HCT116 (cell line): ENCODE measurements at regions not wholly inside any gene's neighbourhood (a gene's known extent, or its start where the extent isn't known, plus 50 kb on each side); places are given as distances from the start of the nearest gene placed in this dataset.

Experiments used
- ATAC-seq: fragments of 200-7000 bp; cut with Tn5 transposase; 2 replicates; pipeline ENCODE4 v1.9.1; 2020; ENCODE audit warnings: mild to moderate bottlenecking, moderate library complexity
- BruUV-seq: library from RNA; stranded (reverse); fragments of 400-500 nt; replicated peaks from 2 replicates; lab custom pipeline; 2021; lab: Mats Ljungman, UMichigan
- CTCF ChIA-PET: fragments of 300-600 bp; sonication (Branson Sonifier 250); formaldehyde crosslinking; loops from one replicate; lab custom pipeline; 2021; ENCODE audit warnings: antibody characterized with exemption; lab: Charles Lee
- POLR2A ChIA-PET: fragments of 300-600, 350-600 bp; sonication (Branson Sonifier 250); formaldehyde crosslinking; loops from one replicate; lab custom pipeline; 2021; ENCODE audit warnings: antibody characterized with exemption; lab: Charles Lee
- RAD21 ChIA-PET, 2 experiments: fragments of 300-600 bp; sonication (Branson Sonifier 250); formaldehyde crosslinking; loops; one replicate each; lab custom pipeline; 2023; ENCODE audit warnings: low total read pairs in 2 of 2; ENCODE audit not compliant: uncharacterized antibody in 2 of 2, unreplicated experiment in 2 of 2, low non-redundant PET in 1 of 2; lab: Charles Lee
- DNase-seq: peaks from one replicate; pipeline ENCODE4 v3.0.0-alpha.2; 2010; ENCODE audit warnings: low read depth, low spot score
- H2AFZ ChIP-seq: fragments of 200-600 bp; shearing (Covaris generic), sonication (generic); 2 replicates; pipeline ENCODE4 v1.6.1; 2017; ENCODE audit warnings: low read depth, mixed run types, mixed read lengths, antibody characterized with exemption, low read length; ENCODE audit not compliant: poor library complexity, severe bottlenecking
- H3K27ac ChIP-seq: 2 replicates; pipeline ENCODE4 v1.5.1; 2012; ENCODE audit warnings: low read depth, low read length
- H3K27me3 ChIP-seq: fragments of 200-600 bp; sonication (generic); 2 replicates; pipeline ENCODE4 v1.6.1; 2016; ENCODE audit warnings: mixed run types, low read length, mixed read lengths; ENCODE audit not compliant: insufficient read depth
- H3K36me3 ChIP-seq, 2 experiments: fragments of 200-500 bp in 1 of 2; fragments of 200-600 bp in 1 of 2; sonication (Bioruptor generic) in 1 of 2; sonication (generic) in 1 of 2; 2 replicates each; pipeline versions ENCODE4 v1.5.1 to v1.6.1; 2014 to 2016; ENCODE audit warnings: low read length in 2 of 2, inconsistent platforms in 1 of 2, mixed read lengths in 1 of 2, mixed run types in 1 of 2; ENCODE audit not compliant: insufficient read depth in 2 of 2, control insufficient read depth in 1 of 2
- H3K4me1 ChIP-seq, 2 experiments: fragments of 200-600 bp in 1 of 2; sonication (generic) in 1 of 2; 2 replicates each; pipeline versions ENCODE4 v1.5.1 to v1.6.1; 2012 to 2017; ENCODE audit warnings: low read length in 2 of 2, inconsistent platforms in 1 of 2, mild to moderate bottlenecking in 1 of 2, mixed read lengths in 1 of 2, mixed run types in 1 of 2, moderate library complexity in 1 of 2; ENCODE audit not compliant: insufficient read depth in 2 of 2, control insufficient read depth in 1 of 2
- H3K4me2 ChIP-seq: fragments of 200-600 bp; sonication (generic); 2 replicates; pipeline ENCODE4 v1.6.1; 2017; ENCODE audit warnings: mixed run types, low read length, mixed read lengths
- H3K4me3 ChIP-seq, 2 experiments: fragments of 200-600 bp in 1 of 2; sonication (generic) in 1 of 2; replicated peaks in 1 of 2; 2 replicates each; pipeline ENCODE4 v1.5.1; 2011 to 2016; ENCODE audit warnings: low read length in 2 of 2, control low read depth in 1 of 2, low read depth in 1 of 2, mild to moderate bottlenecking in 1 of 2, mixed read lengths in 1 of 2, mixed run types in 1 of 2
- H3K79me2 ChIP-seq: fragments of 200-600 bp; sonication (generic); 2 replicates; pipeline ENCODE4 v1.6.1; 2017; ENCODE audit warnings: mild to moderate bottlenecking, mixed run types, low read length, moderate library complexity, mixed read lengths; ENCODE audit not compliant: insufficient read depth
- H3K9ac ChIP-seq: fragments of 200-600 bp; sonication (generic); 2 replicates; pipeline ENCODE4 v1.6.1; 2016; ENCODE audit warnings: low read length, mixed read lengths
- H3K9me2 ChIP-seq: fragments of 200-600 bp; sonication (generic), shearing (Covaris generic); 2 replicates; pipeline ENCODE4 v1.6.1; 2017; ENCODE audit warnings: mixed run types, mild to moderate bottlenecking, moderate library complexity; ENCODE audit not compliant: insufficient read depth
- H3K9me3 ChIP-seq, 2 experiments: fragments of 200-500 bp in 1 of 2; fragments of 200-600 bp in 1 of 2; sonication (Bioruptor generic) in 1 of 2; sonication (generic) in 1 of 2; 2 replicates each; pipeline ENCODE4 v1.6.1; 2014 to 2017; ENCODE audit warnings: low read length in 2 of 2, mixed read lengths in 2 of 2, inconsistent platforms in 1 of 2, low read depth in 1 of 2, mild to moderate bottlenecking in 1 of 2, mixed run types in 1 of 2, moderate library complexity in 1 of 2; ENCODE audit not compliant: control insufficient read depth in 1 of 2, insufficient read depth in 1 of 2
- H4K20me1 ChIP-seq: fragments of 200-600 bp; sonication (generic), shearing (Covaris generic); 2 replicates; pipeline ENCODE4 v1.6.1; 2017; ENCODE audit warnings: mixed run types, mild to moderate bottlenecking, moderate library complexity; ENCODE audit not compliant: insufficient read depth
- ATF3 ChIP-seq: IDR thresholded peaks from 2 replicates; pipeline ENCODE4 v1.6.1; 2012
- CBX3 ChIP-seq: IDR thresholded peaks from 2 replicates; pipeline ENCODE4 v1.6.1; 2012; ENCODE audit warnings: low read depth
- CTCF ChIP-seq, 3 experiments: fragments of 200-600 bp in 1 of 3; sonication (generic) in 1 of 3; IDR thresholded peaks in 2 of 3; conservative IDR thresholded peaks in 1 of 3; 2 replicates each; pipeline ENCODE4 v1.5.1; 2012 to 2017; ENCODE audit warnings: low read depth in 2 of 3, low read length in 2 of 3, antibody characterized with exemption in 1 of 3, borderline replicate concordance in 1 of 3, control low read depth in 1 of 3, mild to moderate bottlenecking in 1 of 3, mixed read lengths in 1 of 3, mixed run types in 1 of 3, moderate library complexity in 1 of 3; ENCODE audit not compliant: insufficient read depth in 1 of 3
- EGR1 ChIP-seq: IDR thresholded peaks from 2 replicates; pipeline ENCODE4 v1.6.1; 2012; ENCODE audit warnings: low read depth
- ELF1 ChIP-seq: IDR thresholded peaks from 2 replicates; pipeline ENCODE4 v1.6.1; 2012; ENCODE audit warnings: low read depth, borderline replicate concordance
- EZH2 ChIP-seq: fragments of 200-600 bp; sonication (generic); IDR thresholded peaks from 2 replicates; pipeline ENCODE4 v1.6.1; 2017; ENCODE audit warnings: antibody characterized with exemption, mixed run types
- EZH2phosphoT487 ChIP-seq: fragments of 200-600 bp; IDR thresholded peaks from 2 replicates; pipeline ENCODE4 v1.6.1; 2018; ENCODE audit warnings: antibody characterized with exemption, borderline replicate concordance
- JUND ChIP-seq: IDR thresholded peaks from 2 replicates; pipeline ENCODE4 v1.6.1; 2012
- POLR2AphosphoS5 ChIP-seq: IDR thresholded peaks from 2 replicates; pipeline ENCODE4 v1.6.1; 2011; ENCODE audit warnings: mild to moderate bottlenecking, low read depth, low read length, moderate library complexity
- RAD21 ChIP-seq: IDR thresholded peaks from 2 replicates; pipeline ENCODE4 v1.6.1; 2012; ENCODE audit warnings: low read depth, mild to moderate bottlenecking
- REST ChIP-seq: IDR thresholded peaks from 2 replicates; pipeline ENCODE4 v1.6.1; 2012; ENCODE audit warnings: low read depth
- SIN3A ChIP-seq: IDR thresholded peaks from 2 replicates; pipeline ENCODE4 v1.6.1; 2012; ENCODE audit warnings: low read depth
- SP1 ChIP-seq: IDR thresholded peaks from 2 replicates; pipeline ENCODE4 v1.6.1; 2012; ENCODE audit warnings: low read depth
- TCF7L2 ChIP-seq: IDR thresholded peaks from 2 replicates; pipeline ENCODE4 v1.7.0; 2011; ENCODE audit warnings: borderline replicate concordance, inconsistent platforms; ENCODE audit not compliant: insufficient read depth, insufficient read length; ENCODE audit errors: extremely low read depth
- ZNF274 ChIP-seq: fragments of 200-500 bp; sonication (Bioruptor generic); IDR thresholded peaks from 2 replicates; pipeline ENCODE4 v1.6.1; 2014; ENCODE audit warnings: mild to moderate bottlenecking, low read depth, low read length, inconsistent platforms
- intact Hi-C: fragments of 100-400 bp; cut with micrococcal nuclease; formaldehyde crosslinking; loops from 2 replicates; pipeline ENCODE4 v1.10.0; 2022

- BruUV-seq, result no TSS peak
- Histone ChIP-seq H3K27me3 (no peaks in the 10 kb centered on the region), H3K79me2 (no peaks in the 10 kb centered on the region), H3K27ac (no peak overlapping the region), H3K4me3 (no peak overlapping the region), H3K36me3 (no peaks in the 10 kb centered on the region), H2AFZ (no peak overlapping the region), H3K4me1 (no peaks in the 10 kb centered on the region), H3K4me2 (no peak overlapping the region), H3K9me2 (no peaks in the 10 kb centered on the region), H3K9me3 (no peaks in the 10 kb centered on the region), H3K9ac (no peak overlapping the region), H4K20me1 (no peaks in the 10 kb centered on the region)
- DNase-seq, result no peak
- intact Hi-C loops, result no loop called here
- POLR2A ChIA-PET, result no interaction called here
- RAD21 ChIA-PET, result no interaction called here
- CTCF ChIA-PET, result no interaction called here
- TF ChIP-seq EZH2, result no peak
- TF ChIP-seq JUND, result no peak
- TF ChIP-seq POLR2AphosphoS5, result no peak
- no peak for TF ChIP-seq ELF1
- no peak for TF ChIP-seq TCF7L2
- TF ChIP-seq EZH2phosphoT487, result no peak
- TF ChIP-seq SP1, result no peak
- no peak for TF ChIP-seq CBX3
- no peak for TF ChIP-seq ZNF274
- TF ChIP-seq SIN3A, result no peak
- TF ChIP-seq REST, result no peak
- TF ChIP-seq ATF3, result no peak
- TF ChIP-seq RAD21, result no peak
- TF ChIP-seq EGR1, result no peak
- TF ChIP-seq CTCF (IDR thresholded peaks at IDR 0.05 in 2 of 3, conservative IDR thresholded peaks at IDR 0.05 in 1 of 3; ENCODE audit: borderline replicate concordance in 1 of 3, insufficient read depth in 1 of 3, low read depth in 2 of 3, low read length in 2 of 3), result no peak
- ATAC-seq, result no peak
These were observed 251.3 kb downstream of the ETNK1 start for GRCh38 chr12:22876262-22876661.
